Cardiac muscle cell (in vitro differentiated cells and primary cell): ENCODE measurements at regions not wholly inside any gene's neighbourhood (a gene's known extent, or its start where the extent isn't known, plus 50 kb on each side); places are given as distances from the start of the nearest gene placed in this dataset.

ENCODE experiments used
- DNase-seq, 2 donors: peaks; one replicate each; pipeline versions ENCODE4 v3.0.0 to v3.0.0-alpha.2; 2010 to 2017; ENCODE audit warnings: low read depth in 1 of 2, low spot score in 1 of 2
- H3K27ac ChIP-seq: fragments of 200-600 bp; sonication (generic); 2 replicates; pipeline ENCODE4 v1.5.1; 2016
- H3K27me3 ChIP-seq: fragments of 200-600 bp; sonication (generic); 2 replicates; pipeline ENCODE4 v1.6.0; 2016; ENCODE audit warnings: control low read depth
- H3K36me3 ChIP-seq: fragments of 200-600 bp; sonication (generic); 2 replicates; pipeline ENCODE4 v1.5.1; 2016; ENCODE audit warnings: control low read depth
- H3K4me1 ChIP-seq: fragments of 200-600 bp; sonication (generic); 2 replicates; pipeline ENCODE4 v1.8.1; 2017; ENCODE audit warnings: low read depth, mild to moderate bottlenecking, mixed run types
- H3K4me3 ChIP-seq: fragments of 200-600 bp; sonication (generic); 2 replicates; pipeline ENCODE4 v1.5.1; 2016; ENCODE audit warnings: mild to moderate bottlenecking
- H3K9me3 ChIP-seq: fragments of 200-600 bp; sonication (generic); 2 replicates; pipeline ENCODE4 v1.5.1; 2017; ENCODE audit warnings: low read depth, mild to moderate bottlenecking, control low read depth
- TF ChIP-seq, protein P1 (sequence below): IDR thresholded peaks from 2 replicates; pipeline ENCODE4 v1.5.1; 2012; ENCODE audit warnings: low read depth, mild to moderate bottlenecking, low read length

DNA sequence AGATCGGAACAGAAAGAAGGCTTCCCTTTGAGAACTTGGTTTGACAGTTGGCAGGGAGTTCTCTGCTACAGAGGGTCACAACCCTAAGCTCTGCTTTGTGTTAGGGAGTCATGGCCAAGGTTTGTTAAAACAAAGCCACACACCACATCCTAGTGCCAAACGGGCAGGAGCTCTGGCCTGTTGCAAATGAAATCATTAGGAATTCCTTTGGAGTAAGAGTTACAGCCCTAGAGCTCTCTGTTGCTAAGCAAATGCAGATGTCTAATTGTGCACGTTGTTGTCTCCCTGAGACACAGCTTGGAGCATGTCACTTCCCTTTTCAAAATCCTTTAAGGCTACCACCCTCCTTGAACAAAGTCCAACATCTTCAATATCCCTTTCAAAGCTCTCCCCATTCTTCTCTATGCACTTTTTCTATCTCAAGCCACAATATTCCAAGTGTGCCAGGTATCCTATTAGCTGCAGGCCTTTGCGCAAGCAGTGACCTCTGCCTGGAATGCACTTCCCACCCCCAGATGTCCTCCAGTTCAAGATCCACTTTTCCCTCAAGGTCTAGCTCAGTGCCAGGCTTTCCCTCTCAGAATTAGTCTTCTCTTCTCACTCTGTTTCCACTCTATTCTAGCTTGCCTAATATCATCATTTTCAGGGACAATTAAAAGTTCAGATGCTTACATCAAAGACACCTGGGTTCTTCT, 253.7 kb upstream of the POU2AF2 start:
- Histone ChIP-seq H3K36me3 (no peaks in the 10 kb centered on the region), H3K4me3 (no peak overlapping the region), H3K9me3 (no peaks in the 10 kb centered on the region), H3K27ac (no peak overlapping the region), H3K27me3 (no peaks in the 10 kb centered on the region), H3K4me1 (no peaks in the 10 kb centered on the region)
- DNase-seq: peak in 1 of 2 donors; percentile 74
- TF ChIP-seq, protein P1, sequence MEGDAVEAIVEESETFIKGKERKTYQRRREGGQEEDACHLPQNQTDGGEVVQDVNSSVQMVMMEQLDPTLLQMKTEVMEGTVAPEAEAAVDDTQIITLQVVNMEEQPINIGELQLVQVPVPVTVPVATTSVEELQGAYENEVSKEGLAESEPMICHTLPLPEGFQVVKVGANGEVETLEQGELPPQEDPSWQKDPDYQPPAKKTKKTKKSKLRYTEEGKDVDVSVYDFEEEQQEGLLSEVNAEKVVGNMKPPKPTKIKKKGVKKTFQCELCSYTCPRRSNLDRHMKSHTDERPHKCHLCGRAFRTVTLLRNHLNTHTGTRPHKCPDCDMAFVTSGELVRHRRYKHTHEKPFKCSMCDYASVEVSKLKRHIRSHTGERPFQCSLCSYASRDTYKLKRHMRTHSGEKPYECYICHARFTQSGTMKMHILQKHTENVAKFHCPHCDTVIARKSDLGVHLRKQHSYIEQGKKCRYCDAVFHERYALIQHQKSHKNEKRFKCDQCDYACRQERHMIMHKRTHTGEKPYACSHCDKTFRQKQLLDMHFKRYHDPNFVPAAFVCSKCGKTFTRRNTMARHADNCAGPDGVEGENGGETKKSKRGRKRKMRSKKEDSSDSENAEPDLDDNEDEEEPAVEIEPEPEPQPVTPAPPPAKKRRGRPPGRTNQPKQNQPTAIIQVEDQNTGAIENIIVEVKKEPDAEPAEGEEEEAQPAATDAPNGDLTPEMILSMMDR: no peak

DNA sequence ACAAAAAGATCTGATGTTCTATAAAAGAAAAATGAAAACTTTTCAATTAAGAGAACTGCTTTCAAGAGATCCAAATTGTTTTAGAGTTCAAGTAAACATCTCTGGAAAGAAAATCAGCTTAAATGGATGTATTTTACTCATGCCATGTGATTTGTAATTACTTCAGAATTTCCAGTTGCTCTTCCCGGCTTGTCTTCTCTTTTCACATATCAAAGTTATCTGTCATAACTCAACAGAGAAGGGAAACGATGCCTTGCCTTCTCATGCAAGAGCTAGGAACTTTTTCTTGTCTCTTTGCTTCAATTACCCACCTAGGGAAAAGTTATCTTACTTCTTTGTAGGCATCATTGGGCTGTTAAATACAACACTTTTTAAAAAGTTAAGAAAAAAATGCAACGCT, 255.2 kb upstream of the POU2AF2 start:
- Histone ChIP-seq H3K27ac (no peak overlapping the region), H3K27me3 (no peaks in the 10 kb centered on the region), H3K4me1 (no peaks in the 10 kb centered on the region), H3K36me3 (no peaks in the 10 kb centered on the region), H3K4me3 (no peak overlapping the region), H3K9me3 (no peaks in the 10 kb centered on the region)
- DNase-seq: no peak
- TF ChIP-seq, protein P1: no peak

DNA sequence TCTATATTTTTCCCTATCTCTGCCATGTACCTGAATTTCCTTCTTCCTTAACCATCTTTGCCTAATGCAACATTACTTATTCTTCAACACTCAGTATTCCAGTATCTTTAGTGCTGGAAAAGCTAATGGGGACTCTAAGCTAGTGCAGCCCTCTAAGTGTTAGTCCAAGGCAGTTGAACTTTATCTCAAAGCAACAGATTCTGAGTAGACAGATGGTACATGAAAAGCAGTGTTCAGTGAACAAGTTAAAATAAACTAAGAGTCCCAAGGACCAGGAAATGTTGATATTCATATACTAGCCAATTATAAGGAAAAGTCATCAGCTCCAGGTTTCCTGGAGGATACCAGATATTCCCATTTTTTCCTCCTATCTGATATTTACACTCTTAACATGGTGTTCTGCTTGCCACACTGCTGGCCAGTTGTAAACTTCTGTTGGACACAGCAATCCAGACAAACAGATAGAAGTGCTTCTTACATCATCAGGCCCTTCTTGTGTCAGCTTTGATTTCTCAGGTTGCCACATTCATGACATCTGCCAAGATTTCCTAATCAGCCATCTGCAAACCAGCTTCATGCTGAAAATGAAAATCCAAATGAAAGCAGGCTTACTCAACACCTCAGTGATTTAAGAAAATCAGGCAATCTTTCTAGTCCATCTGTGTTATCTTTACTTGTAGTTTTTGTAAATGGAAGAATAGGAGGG, 255.9 kb upstream of the POU2AF2 start:
- Histone ChIP-seq H3K36me3 (no peaks in the 10 kb centered on the region), H3K27ac (no peak overlapping the region), H3K4me1 (no peaks in the 10 kb centered on the region), H3K27me3 (no peaks in the 10 kb centered on the region), H3K4me3 (no peak overlapping the region), H3K9me3 (no peaks in the 10 kb centered on the region)
- DNase-seq: peak in 1 of 2 donors; percentile 85
- TF ChIP-seq, protein P1: no peak

DNA sequence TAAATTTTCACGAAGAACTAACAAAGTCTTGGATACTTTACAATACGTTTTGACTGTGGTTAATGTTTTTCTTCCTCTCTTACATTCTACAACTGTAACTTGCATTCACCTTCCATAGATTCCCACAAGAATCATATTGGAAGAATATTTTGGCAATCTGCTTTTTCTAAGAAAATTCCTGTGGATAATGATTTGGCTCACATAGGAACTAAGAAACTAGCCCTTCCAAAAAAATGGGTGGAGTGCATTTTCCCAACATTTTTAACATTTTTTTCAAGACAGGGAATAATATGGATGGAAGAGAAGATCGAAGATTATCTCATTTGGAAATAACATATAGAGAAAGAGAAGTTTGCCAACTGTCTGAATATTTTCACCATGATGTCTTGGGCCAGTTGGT, 256.9 kb upstream of the POU2AF2 start:
- Histone ChIP-seq H3K4me1 (no peaks in the 10 kb centered on the region), H3K27me3 (no peaks in the 10 kb centered on the region), H3K36me3 (no peaks in the 10 kb centered on the region), H3K9me3 (no peaks in the 10 kb centered on the region), H3K4me3 (no peak overlapping the region), H3K27ac (no peak overlapping the region)
- TF ChIP-seq, protein P1: no peak
- no peak for DNase-seq

DNA sequence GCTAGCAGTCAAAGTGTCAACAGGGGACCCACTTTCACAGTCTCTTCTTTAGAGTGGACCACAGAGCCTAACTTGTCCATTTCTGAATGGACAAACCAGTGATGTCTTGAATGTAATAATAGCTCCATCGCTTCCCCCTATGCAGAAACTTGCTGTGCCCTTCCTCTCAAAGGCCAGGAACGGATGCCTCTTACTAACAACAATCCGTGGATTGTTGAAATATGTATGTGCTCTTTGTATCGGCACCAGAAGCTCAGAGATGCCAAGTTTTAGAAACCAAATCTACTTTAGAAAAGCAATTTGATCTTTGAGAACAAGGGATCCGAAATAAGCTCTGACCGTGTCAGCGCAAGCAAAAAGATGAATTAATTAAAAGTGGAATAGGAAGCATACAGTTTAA, 259.5 kb upstream of the POU2AF2 start:
- H3K27me3 ChIP-seq: no peaks in the 10 kb centered on the region
- DNase-seq: no peak
- H3K36me3 ChIP-seq: no peaks in the 10 kb centered on the region
- H3K4me3 ChIP-seq: no peak overlapping the region
- no peaks in the 10 kb centered on the region for H3K4me1 ChIP-seq
- no peak overlapping the region for H3K27ac ChIP-seq
- TF ChIP-seq, protein P1: no peak
- H3K9me3 ChIP-seq: no peaks in the 10 kb centered on the region
